CD8-positive, alpha-beta memory T cell (primary cell): ENCODE measurements at regions not wholly inside any gene's neighbourhood (a gene's known extent, or its start where the extent isn't known, plus 50 kb on each side); places are given as distances from the start of the nearest gene placed in this dataset.

Source experiments
- CTCF ChIA-PET: fragments of 350-600 bp; sonication (Branson Sonifier 250); formaldehyde crosslinking; loops from one replicate; lab custom pipeline; 2021; ENCODE audit warnings: antibody characterized with exemption; lab: Charles Lee
- POLR2A ChIA-PET: fragments of 350-600 bp; sonication (Branson Sonifier 250); formaldehyde crosslinking; loops from one replicate; lab custom pipeline; 2021; ENCODE audit warnings: antibody characterized with exemption; lab: Charles Lee
- DNase-seq, 5 donors: peaks; one replicate each; pipeline versions ENCODE4 v3.0.0 to v3.0.0-alpha.2; 2020 to 2022; ENCODE audit warnings: mixed read lengths in 1 of 5
- H3K27ac ChIP-seq: one replicate; pipeline ENCODE4 v1.7.0; 2013; ENCODE audit warnings: low read depth, mild to moderate bottlenecking, low read length, moderate library complexity
- H3K27me3 ChIP-seq: 2 replicates; pipeline ENCODE4 v1.7.0; 2013; ENCODE audit warnings: low read length, mild to moderate bottlenecking; ENCODE audit not compliant: insufficient read depth, poor library complexity, severe bottlenecking
- H3K36me3 ChIP-seq: 2 replicates; pipeline ENCODE4 v1.7.0; 2013; ENCODE audit warnings: mild to moderate bottlenecking, low read length, moderate library complexity; ENCODE audit not compliant: insufficient read depth
- H3K4me1 ChIP-seq: 2 replicates; pipeline ENCODE4 v1.7.0; 2013; ENCODE audit warnings: mild to moderate bottlenecking, low read length, moderate library complexity; ENCODE audit not compliant: insufficient read depth
- H3K4me3 ChIP-seq: 2 replicates; pipeline ENCODE4 v1.7.0; 2013; ENCODE audit warnings: mild to moderate bottlenecking, low read length
- H3K9me3 ChIP-seq: 2 replicates; pipeline ENCODE4 v1.7.0; 2013; ENCODE audit warnings: mild to moderate bottlenecking, low read length
- H3K27ac Mint-ChIP-seq, 8 donors: one replicate each; pipeline ENCODE4 v1.8.0; 2020 to 2021; ENCODE audit warnings: mixed read lengths in 8 of 8, mild to moderate bottlenecking in 6 of 8, inconsistent platforms in 3 of 8, moderate library complexity in 3 of 8
- H3K27me3 Mint-ChIP-seq, 2 donors: one replicate each; pipeline ENCODE4 v1.8.0; 2020 to 2021; ENCODE audit warnings: mixed read lengths in 2 of 2, mild to moderate bottlenecking in 1 of 2, moderate library complexity in 1 of 2
- H3K36me3 Mint-ChIP-seq, 3 donors: one replicate each; pipeline ENCODE4 v1.8.0; 2020 to 2021; ENCODE audit warnings: mixed read lengths in 3 of 3, inconsistent platforms in 1 of 3, mild to moderate bottlenecking in 1 of 3
- H3K4me1 Mint-ChIP-seq, 3 donors: one replicate each; pipeline ENCODE4 v1.8.0; 2020 to 2021; ENCODE audit warnings: mixed read lengths in 3 of 3, inconsistent platforms in 1 of 3, mild to moderate bottlenecking in 1 of 3
- H3K4me3 Mint-ChIP-seq, 7 donors: one replicate each; pipeline ENCODE4 v1.8.0; 2020 to 2021; ENCODE audit warnings: mixed read lengths in 7 of 7, mild to moderate bottlenecking in 6 of 7, moderate library complexity in 4 of 7, inconsistent platforms in 2 of 7
- H3K9me3 Mint-ChIP-seq, 5 donors: one replicate each; pipeline ENCODE4 v1.8.0; 2020 to 2022; ENCODE audit warnings: mixed read lengths in 5 of 5, mild to moderate bottlenecking in 3 of 5, moderate library complexity in 2 of 5, inconsistent platforms in 1 of 5

DNA sequence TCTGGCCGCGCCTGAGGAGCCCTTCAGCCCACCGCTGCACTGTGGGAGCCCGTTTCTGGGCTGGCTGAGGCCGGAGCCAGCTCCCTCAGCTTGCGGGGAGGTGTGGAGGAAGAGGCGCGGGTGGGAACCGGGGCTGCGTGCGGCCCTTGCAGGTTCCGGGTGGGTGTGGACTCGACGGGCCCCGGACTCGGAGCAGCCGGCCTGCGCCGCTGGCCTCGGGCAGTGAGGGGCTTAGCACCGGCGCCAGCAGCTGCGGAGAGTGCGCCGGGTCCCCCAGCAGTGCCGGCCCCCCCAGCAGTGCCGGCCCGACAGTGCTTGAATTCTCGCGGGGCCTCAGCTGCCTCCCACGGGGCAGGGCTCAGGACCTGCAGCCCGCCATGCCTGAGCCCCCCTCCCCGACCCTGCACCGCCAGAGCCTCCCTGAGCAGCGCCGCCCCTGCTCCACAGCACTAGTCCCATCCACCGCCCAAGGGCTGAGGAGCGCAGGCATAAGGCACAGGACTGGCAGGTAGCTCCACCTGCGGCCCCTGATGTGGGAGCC is 534.2 kb downstream of the ZNF804A start:
- Mint-ChIP-seq H3K36me3 (no peaks in the 10 kb centered on the region), H3K4me1 (no peaks in the 10 kb centered on the region), H3K27me3 (no peaks in the 10 kb centered on the region), H3K4me3 (no peak overlapping the region), H3K27ac (no peak overlapping the region), H3K9me3 (peaks cover 3 to 16% (median 8%) of the 10 kb centered on the region in 5 donors)
- ChIA-PET POLR2A (no interaction called here), CTCF (no interaction called here)
- no peaks in the 10 kb centered on the region for H3K27me3 ChIP-seq
- no peak overlapping the region for H3K27ac ChIP-seq
- H3K4me1 ChIP-seq: no peaks in the 10 kb centered on the region
- peak in 1 of 5 donors; percentile 44 for DNase-seq
- H3K4me3 ChIP-seq: no peak overlapping the region
- H3K9me3 ChIP-seq: no peaks in the 10 kb centered on the region
- H3K36me3 ChIP-seq: no peaks in the 10 kb centered on the region

DNA sequence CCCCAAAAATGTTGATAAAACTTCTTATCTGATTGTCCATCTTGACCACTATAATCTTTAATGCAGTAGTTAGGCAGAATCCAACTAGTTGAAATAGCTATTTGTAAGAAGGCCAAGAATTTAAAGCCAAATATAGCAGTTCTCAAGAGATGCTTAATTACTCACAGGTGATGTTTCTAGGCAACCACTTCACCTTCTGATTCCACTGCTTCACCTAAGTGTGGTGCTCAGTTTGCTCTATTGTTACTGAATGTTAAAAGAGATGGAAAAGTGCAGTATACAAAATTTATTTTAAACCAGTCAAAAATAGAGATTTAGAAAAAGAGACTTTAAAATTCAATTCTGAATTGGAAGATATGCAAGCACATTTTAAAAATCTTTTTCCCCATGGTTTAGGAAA is 539.4 kb downstream of the ZNF804A start:
- H3K27me3 Mint-ChIP-seq: no peaks in the 10 kb centered on the region
- CTCF ChIA-PET: no interaction called here

GRCh38 chr2:185142677-185143076 is 544.3 kb downstream of the ZNF804A start:
- H3K36me3 Mint-ChIP-seq: no peaks in the 10 kb centered on the region
- H3K4me1 ChIP-seq: no peaks in the 10 kb centered on the region
- H3K27me3 Mint-ChIP-seq: no peaks in the 10 kb centered on the region
- H3K4me3 Mint-ChIP-seq: no peak overlapping the region
- H3K36me3 ChIP-seq: no peaks in the 10 kb centered on the region
- no peak for DNase-seq
- no peak overlapping the region for H3K4me3 ChIP-seq
- CTCF ChIA-PET: no interaction called here
- H3K27me3 ChIP-seq: no peaks in the 10 kb centered on the region
- H3K9me3 ChIP-seq: no peaks in the 10 kb centered on the region
- peaks cover 3 to 8% (median 6%) of the 10 kb centered on the region in 5 donors for H3K9me3 Mint-ChIP-seq
- H3K27ac Mint-ChIP-seq: no peak overlapping the region
- H3K4me1 Mint-ChIP-seq: no peaks in the 10 kb centered on the region
- H3K27ac ChIP-seq: no peak overlapping the region
- POLR2A ChIA-PET: no interaction called here

More for the DNA sequence above, 539.4 kb downstream of the ZNF804A start:
- no peak overlapping the region for H3K27ac ChIP-seq
- no peaks in the 10 kb centered on the region for H3K4me1 ChIP-seq
- Mint-ChIP-seq H3K9me3 (peaks cover 9 to 15% (median 10%) of the 10 kb centered on the region in 5 donors), H3K4me1 (no peaks in the 10 kb centered on the region), H3K27ac (no peak overlapping the region), H3K36me3 (no peaks in the 10 kb centered on the region), H3K4me3 (no peak overlapping the region)
- H3K9me3 ChIP-seq: no peaks in the 10 kb centered on the region
- POLR2A ChIA-PET: no interaction called here
- no peak for DNase-seq
- H3K36me3 ChIP-seq: no peaks in the 10 kb centered on the region
- no peak overlapping the region for H3K4me3 ChIP-seq
- no peaks in the 10 kb centered on the region for H3K27me3 ChIP-seq

- Mint-ChIP-seq H3K4me3 (no peak overlapping the region), H3K36me3 (no peaks in the 10 kb centered on the region), H3K27ac (no peak overlapping the region), H3K9me3 (peaks cover 3 to 12% (median 5%) of the 10 kb centered on the region in 5 donors), H3K27me3 (no peaks in the 10 kb centered on the region), H3K4me1 (no peaks in the 10 kb centered on the region)
- Histone ChIP-seq H3K36me3 (no peaks in the 10 kb centered on the region), H3K4me1 (no peaks in the 10 kb centered on the region), H3K9me3 (no peaks in the 10 kb centered on the region), H3K27me3 (no peaks in the 10 kb centered on the region), H3K27ac (no peak overlapping the region), H3K4me3 (no peak overlapping the region)
- DNase-seq: no peak
- ChIA-PET POLR2A (no interaction called here), CTCF (no interaction called here)
Measured at GRCh38 chr2:185144159-185144919, 546.0 kb downstream of the ZNF804A start.

- H3K4me1 Mint-ChIP-seq: no peaks in the 10 kb centered on the region
- H3K27ac Mint-ChIP-seq: no peak overlapping the region
- no peak overlapping the region for H3K4me3 ChIP-seq
- DNase-seq: no peak
- H3K36me3 ChIP-seq: no peaks in the 10 kb centered on the region
- H3K27me3 ChIP-seq: no peaks in the 10 kb centered on the region
- ChIA-PET POLR2A (no interaction called here), CTCF (no interaction called here)
- H3K36me3 Mint-ChIP-seq: no peaks in the 10 kb centered on the region
- H3K4me3 Mint-ChIP-seq: no peak overlapping the region
- H3K27ac ChIP-seq: no peak overlapping the region
- no peaks in the 10 kb centered on the region for H3K4me1 ChIP-seq
- H3K9me3 ChIP-seq: no peaks in the 10 kb centered on the region
- no peaks in the 10 kb centered on the region for H3K27me3 Mint-ChIP-seq
- peaks cover 2 to 12% (median 4%) of the 10 kb centered on the region in 5 donors for H3K9me3 Mint-ChIP-seq
Measured at GRCh38 chr2:185145316-185146121, 547.2 kb downstream of the ZNF804A start.

- DNase-seq: no peak
- CTCF ChIA-PET: no interaction called here
- Mint-ChIP-seq H3K36me3 (no peaks in the 10 kb centered on the region), H3K27me3 (no peaks in the 10 kb centered on the region), H3K4me1 (no peaks in the 10 kb centered on the region), H3K4me3 (no peak overlapping the region), H3K9me3 (peaks cover 0 to 9% (median 0%) of the 10 kb centered on the region in 5 donors), H3K27ac (no peak overlapping the region)
- no peaks in the 10 kb centered on the region for H3K36me3 ChIP-seq
- POLR2A ChIA-PET: no interaction called here
- no peak overlapping the region for H3K27ac ChIP-seq
- H3K4me1 ChIP-seq: no peaks in the 10 kb centered on the region
- no peak overlapping the region for H3K4me3 ChIP-seq
- no peaks in the 10 kb centered on the region for H3K27me3 ChIP-seq
- no peaks in the 10 kb centered on the region for H3K9me3 ChIP-seq
Measured at GRCh38 chr2:185147361-185147760, 549.0 kb downstream of the ZNF804A start.

- H3K27me3 Mint-ChIP-seq: no peaks in the 10 kb centered on the region
- no peak overlapping the region for H3K27ac Mint-ChIP-seq
- Histone ChIP-seq H3K9me3 (no peaks in the 10 kb centered on the region), H3K4me1 (no peaks in the 10 kb centered on the region), H3K4me3 (no peak overlapping the region), H3K27me3 (no peaks in the 10 kb centered on the region), H3K36me3 (no peaks in the 10 kb centered on the region), H3K27ac (no peak overlapping the region)
- no peak overlapping the region for H3K4me3 Mint-ChIP-seq
- H3K4me1 Mint-ChIP-seq: no peaks in the 10 kb centered on the region
- ChIA-PET CTCF (no interaction called here), POLR2A (no interaction called here)
- no peak for DNase-seq
- no peaks in the 10 kb centered on the region for H3K36me3 Mint-ChIP-seq
- H3K9me3 Mint-ChIP-seq: peaks cover 0 to 7% (median 3%) of the 10 kb centered on the region in 5 donors
Measured at GRCh38 chr2:185152186-185152585, 553.9 kb downstream of the ZNF804A start.

DNA sequence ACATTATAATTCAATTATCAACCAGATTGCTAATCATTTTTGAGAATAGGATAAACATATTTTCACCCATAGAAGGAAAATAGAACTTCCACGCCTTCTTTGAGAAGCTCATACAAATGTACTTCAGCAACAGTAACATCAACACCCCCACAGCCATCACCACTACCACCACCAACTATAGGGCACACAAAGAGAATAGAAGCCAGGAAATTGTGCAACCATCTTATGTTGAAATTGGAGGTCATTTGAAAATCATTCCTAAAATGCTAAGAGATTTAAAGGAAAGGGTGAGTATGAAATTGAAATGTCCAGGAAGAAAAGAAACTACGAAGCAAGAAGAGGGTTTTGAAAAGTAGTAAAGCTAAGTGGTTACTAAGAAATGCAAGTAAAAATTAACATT is 563.4 kb downstream of the ZNF804A start:
- Histone ChIP-seq H3K4me1 (no peaks in the 10 kb centered on the region), H3K9me3 (no peaks in the 10 kb centered on the region), H3K27me3 (no peaks in the 10 kb centered on the region), H3K4me3 (no peak overlapping the region), H3K27ac (no peak overlapping the region), H3K36me3 (no peaks in the 10 kb centered on the region)
- peaks cover 2 to 16% (median 5%) of the 10 kb centered on the region in 5 donors for H3K9me3 Mint-ChIP-seq
- POLR2A ChIA-PET: no interaction called here
- CTCF ChIA-PET: no interaction called here
- no peak for DNase-seq
- H3K4me3 Mint-ChIP-seq: no peak overlapping the region
- no peak overlapping the region for H3K27ac Mint-ChIP-seq
- no peaks in the 10 kb centered on the region for H3K4me1 Mint-ChIP-seq
- H3K27me3 Mint-ChIP-seq: no peaks in the 10 kb centered on the region
- no peaks in the 10 kb centered on the region for H3K36me3 Mint-ChIP-seq
